Liver (tissue), 8 donors: ENCODE measurements at regions not wholly inside any gene's neighbourhood (a gene's known extent, or its start where the extent isn't known, plus 50 kb on each side); places are given as distances from the start of the nearest gene placed in this dataset.

ENCODE experiments used
- DNase-seq: peaks from one replicate; pipeline ENCODE4 v3.0.0-alpha.2; 2017; ENCODE audit warnings: low spot score
- H3K27ac ChIP-seq, 2 donors: one replicate each; pipeline ENCODE4 v1.7.0; 2013; ENCODE audit warnings: inconsistent platforms in 2 of 2, low read length in 2 of 2, control low read depth in 1 of 2, low read depth in 1 of 2, mild to moderate bottlenecking in 1 of 2
- H3K27me3 ChIP-seq, 4 donors: one replicate each; pipeline versions ENCODE4 v1.6.1 to v1.7.0; 2013; ENCODE audit warnings: low read length in 3 of 4, inconsistent platforms in 1 of 4, mild to moderate bottlenecking in 1 of 4, moderate library complexity in 1 of 4; ENCODE audit not compliant: control insufficient read depth in 4 of 4, insufficient read depth in 4 of 4
- H3K36me3 ChIP-seq, 4 donors: one replicate each; pipeline versions ENCODE4 v1.6.1 to v1.7.0; 2013; ENCODE audit warnings: low read length in 3 of 4, mild to moderate bottlenecking in 3 of 4, low read depth in 1 of 4, moderate library complexity in 1 of 4; ENCODE audit not compliant: control insufficient read depth in 4 of 4, insufficient read depth in 3 of 4
- H3K4me1 ChIP-seq, 4 donors: one replicate each; pipeline versions ENCODE4 v1.6.1 to v1.7.0; 2013; ENCODE audit warnings: low read length in 3 of 4, mild to moderate bottlenecking in 3 of 4, moderate library complexity in 1 of 4; ENCODE audit not compliant: control insufficient read depth in 4 of 4, insufficient read depth in 4 of 4
- H3K4me3 ChIP-seq, 3 donors: one replicate each; pipeline versions ENCODE4 v1.6.1 to v1.7.0; 2013; ENCODE audit warnings: low read length in 3 of 3, control low read depth in 1 of 3, low read depth in 1 of 3, mild to moderate bottlenecking in 1 of 3
- H3K9ac ChIP-seq, 2 donors: one replicate each; pipeline ENCODE4 v1.7.0; 2013; ENCODE audit warnings: low read length in 2 of 2, mild to moderate bottlenecking in 2 of 2, moderate library complexity in 2 of 2, control low read depth in 1 of 2, low read depth in 1 of 2
- H3K9me3 ChIP-seq, 4 donors: one replicate each; pipeline versions ENCODE4 v1.6.1 to v1.7.0; 2013; ENCODE audit warnings: low read length in 3 of 4; ENCODE audit not compliant: control insufficient read depth in 4 of 4
- FOXA2 ChIP-seq: IDR thresholded peaks from 2 replicates; pipeline ENCODE4 v1.6.1; 2016; ENCODE audit warnings: antibody characterized with exemption
- HNF4A ChIP-seq, 2 donors: conservative IDR thresholded peaks; 2 replicates each; pipeline ENCODE4 v1.6.1; 2016; ENCODE audit warnings: antibody characterized with exemption in 2 of 2, mild to moderate bottlenecking in 2 of 2
- HNF4G ChIP-seq: IDR thresholded peaks from 2 replicates; pipeline ENCODE4 v1.6.1; 2016; ENCODE audit warnings: antibody characterized with exemption
- JUND ChIP-seq, 2 donors: IDR thresholded peaks; 2 replicates each; pipeline ENCODE4 v1.6.1; 2016; ENCODE audit warnings: antibody characterized with exemption in 2 of 2
- NR2F2 ChIP-seq: IDR thresholded peaks from 2 replicates; pipeline ENCODE4 v1.6.1; 2016; ENCODE audit warnings: antibody characterized with exemption
- RAD21 ChIP-seq, 2 donors: IDR thresholded peaks; 2 replicates each; pipeline ENCODE4 v1.6.1; 2016; ENCODE audit warnings: antibody characterized with exemption in 2 of 2, mild to moderate bottlenecking in 2 of 2
- RXRA ChIP-seq, 2 donors: IDR thresholded peaks; 2 replicates each; pipeline ENCODE4 v1.6.1; 2017 to 2018; ENCODE audit warnings: antibody characterized with exemption in 2 of 2, mild to moderate bottlenecking in 1 of 2
- SP1 ChIP-seq: IDR thresholded peaks from 2 replicates; pipeline ENCODE4 v1.6.1; 2018; ENCODE audit warnings: antibody characterized with exemption, mild to moderate bottlenecking
- TAF1 ChIP-seq: conservative IDR thresholded peaks from 2 replicates; pipeline ENCODE4 v1.6.1; 2016; ENCODE audit warnings: antibody characterized with exemption, mild to moderate bottlenecking
- YY1 ChIP-seq: IDR thresholded peaks from 2 replicates; pipeline ENCODE4 v1.6.1; 2016; ENCODE audit warnings: antibody characterized with exemption, mild to moderate bottlenecking
- ZBTB33 ChIP-seq: IDR thresholded peaks from 2 replicates; pipeline ENCODE4 v1.6.1; 2016; ENCODE audit warnings: antibody characterized with exemption
- WGBS: extraction: QIAGEN DNeasy Blood & Tissue Kit; methylation state at CpG from one replicate; pipeline ENCODE4 v1.1.7; 2013; 5-methylcytosine and 5-hydroxymethylcytosine counted together
- TF ChIP-seq, protein P1 (sequence below): IDR thresholded peaks from 2 replicates; pipeline ENCODE4 v1.6.1; 2016; ENCODE audit warnings: antibody characterized with exemption
- TF ChIP-seq, protein P2 (sequence below): IDR thresholded peaks from 2 replicates; pipeline ENCODE4 v1.6.1; 2016; ENCODE audit warnings: antibody characterized with exemption
- TF ChIP-seq, protein P3 (sequence below): fragments of 150-350 bp; IDR thresholded peaks from 2 replicates; pipeline ENCODE4 v1.5.1; 2017; ENCODE audit warnings: improper control_type of control experiment, low read depth, low read length; ENCODE audit not compliant: missing input control
- TF ChIP-seq, protein P4 (sequence below): IDR thresholded peaks from 2 replicates; pipeline ENCODE4 v1.6.1; 2016; ENCODE audit warnings: antibody characterized with exemption, mild to moderate bottlenecking
- donor health status: healthy.
- donor health status: healthy.
- donor health status: healthy.
- donor health status: healthy.
- donor health status: healthy.

- 93% methylated on average over 4 of the region's 4 CpGs for WGBS
- Histone ChIP-seq H3K27ac (no peak overlapping the region), H3K9ac (no peak overlapping the region), H3K27me3 (no peaks in the 10 kb centered on the region), H3K36me3 (no peaks in the 10 kb centered on the region), H3K4me3 (no peak overlapping the region), H3K4me1 (no peaks in the 10 kb centered on the region), H3K9me3 (peaks cover 0 to 6% (median 3%) of the 10 kb centered on the region in 4 donors)
- TF ChIP-seq ZBTB33 (no peak), RAD21 (IDR thresholded peaks at IDR 0.05) (no peak), HNF4A (conservative IDR thresholded peaks at IDR 0.05) (no peak), HNF4G (no peak), NR2F2 (no peak), JUND (IDR thresholded peaks at IDR 0.05) (no peak), RXRA (IDR thresholded peaks at IDR 0.05) (no peak), SP1 (no peak), TAF1 (no peak), YY1 (no peak)
- TF ChIP-seq, protein P1, sequence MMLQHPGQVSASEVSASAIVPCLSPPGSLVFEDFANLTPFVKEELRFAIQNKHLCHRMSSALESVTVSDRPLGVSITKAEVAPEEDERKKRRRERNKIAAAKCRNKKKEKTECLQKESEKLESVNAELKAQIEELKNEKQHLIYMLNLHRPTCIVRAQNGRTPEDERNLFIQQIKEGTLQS, result no peak
- TF ChIP-seq, protein P2, sequence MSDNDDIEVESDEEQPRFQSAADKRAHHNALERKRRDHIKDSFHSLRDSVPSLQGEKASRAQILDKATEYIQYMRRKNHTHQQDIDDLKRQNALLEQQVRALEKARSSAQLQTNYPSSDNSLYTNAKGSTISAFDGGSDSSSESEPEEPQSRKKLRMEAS, result no peak
- TF ChIP-seq, protein P3, sequence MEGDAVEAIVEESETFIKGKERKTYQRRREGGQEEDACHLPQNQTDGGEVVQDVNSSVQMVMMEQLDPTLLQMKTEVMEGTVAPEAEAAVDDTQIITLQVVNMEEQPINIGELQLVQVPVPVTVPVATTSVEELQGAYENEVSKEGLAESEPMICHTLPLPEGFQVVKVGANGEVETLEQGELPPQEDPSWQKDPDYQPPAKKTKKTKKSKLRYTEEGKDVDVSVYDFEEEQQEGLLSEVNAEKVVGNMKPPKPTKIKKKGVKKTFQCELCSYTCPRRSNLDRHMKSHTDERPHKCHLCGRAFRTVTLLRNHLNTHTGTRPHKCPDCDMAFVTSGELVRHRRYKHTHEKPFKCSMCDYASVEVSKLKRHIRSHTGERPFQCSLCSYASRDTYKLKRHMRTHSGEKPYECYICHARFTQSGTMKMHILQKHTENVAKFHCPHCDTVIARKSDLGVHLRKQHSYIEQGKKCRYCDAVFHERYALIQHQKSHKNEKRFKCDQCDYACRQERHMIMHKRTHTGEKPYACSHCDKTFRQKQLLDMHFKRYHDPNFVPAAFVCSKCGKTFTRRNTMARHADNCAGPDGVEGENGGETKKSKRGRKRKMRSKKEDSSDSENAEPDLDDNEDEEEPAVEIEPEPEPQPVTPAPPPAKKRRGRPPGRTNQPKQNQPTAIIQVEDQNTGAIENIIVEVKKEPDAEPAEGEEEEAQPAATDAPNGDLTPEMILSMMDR, result no peak
- TF ChIP-seq, protein P4, sequence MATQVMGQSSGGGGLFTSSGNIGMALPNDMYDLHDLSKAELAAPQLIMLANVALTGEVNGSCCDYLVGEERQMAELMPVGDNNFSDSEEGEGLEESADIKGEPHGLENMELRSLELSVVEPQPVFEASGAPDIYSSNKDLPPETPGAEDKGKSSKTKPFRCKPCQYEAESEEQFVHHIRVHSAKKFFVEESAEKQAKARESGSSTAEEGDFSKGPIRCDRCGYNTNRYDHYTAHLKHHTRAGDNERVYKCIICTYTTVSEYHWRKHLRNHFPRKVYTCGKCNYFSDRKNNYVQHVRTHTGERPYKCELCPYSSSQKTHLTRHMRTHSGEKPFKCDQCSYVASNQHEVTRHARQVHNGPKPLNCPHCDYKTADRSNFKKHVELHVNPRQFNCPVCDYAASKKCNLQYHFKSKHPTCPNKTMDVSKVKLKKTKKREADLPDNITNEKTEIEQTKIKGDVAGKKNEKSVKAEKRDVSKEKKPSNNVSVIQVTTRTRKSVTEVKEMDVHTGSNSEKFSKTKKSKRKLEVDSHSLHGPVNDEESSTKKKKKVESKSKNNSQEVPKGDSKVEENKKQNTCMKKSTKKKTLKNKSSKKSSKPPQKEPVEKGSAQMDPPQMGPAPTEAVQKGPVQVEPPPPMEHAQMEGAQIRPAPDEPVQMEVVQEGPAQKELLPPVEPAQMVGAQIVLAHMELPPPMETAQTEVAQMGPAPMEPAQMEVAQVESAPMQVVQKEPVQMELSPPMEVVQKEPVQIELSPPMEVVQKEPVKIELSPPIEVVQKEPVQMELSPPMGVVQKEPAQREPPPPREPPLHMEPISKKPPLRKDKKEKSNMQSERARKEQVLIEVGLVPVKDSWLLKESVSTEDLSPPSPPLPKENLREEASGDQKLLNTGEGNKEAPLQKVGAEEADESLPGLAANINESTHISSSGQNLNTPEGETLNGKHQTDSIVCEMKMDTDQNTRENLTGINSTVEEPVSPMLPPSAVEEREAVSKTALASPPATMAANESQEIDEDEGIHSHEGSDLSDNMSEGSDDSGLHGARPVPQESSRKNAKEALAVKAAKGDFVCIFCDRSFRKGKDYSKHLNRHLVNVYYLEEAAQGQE, result no peak
- no peak for DNase-seq
Observed at GRCh38 chr15:70306582-70306981, 208.9 kb upstream of the TLE3 start.

- WGBS, result 78% methylated on average over 6 of the region's 6 CpGs
- DNase-seq, result no peak
- Histone ChIP-seq H3K27ac (no peak overlapping the region), H3K27me3 (no peaks in the 10 kb centered on the region), H3K4me3 (no peak overlapping the region), H3K36me3 (no peaks in the 10 kb centered on the region), H3K9ac (no peak overlapping the region), H3K4me1 (no peaks in the 10 kb centered on the region), H3K9me3 (peaks cover 0 to 6% (median 3%) of the 10 kb centered on the region in 4 donors)
- TF ChIP-seq FOXA2 (no peak), HNF4G (no peak), HNF4A (conservative IDR thresholded peaks at IDR 0.05) (no peak), JUND (IDR thresholded peaks at IDR 0.05) (no peak), RXRA (IDR thresholded peaks at IDR 0.05) (no peak), TAF1 (no peak)
Observed at GRCh38 chr15:70306081-70306480, 208.4 kb upstream of the TLE3 start.
